Activated T-cell treated with anti-CD3 and anti-CD28 coated beads for 4 hours (primary cell): ENCODE measurements at regions not wholly inside any gene's neighbourhood (a gene's known extent, or its start where the extent isn't known, plus 50 kb on each side); places are given as distances from the start of the nearest gene placed in this dataset.
"Not testable (repeated sequence)": the region's sequence is repeated elsewhere in the genome, so short reads cannot be mapped to it uniquely, and the experiment has no call there.

Experiments used
- DNase-seq: peaks from one replicate; pipeline ENCODE4 v3.0.0-alpha.2; 2020

DNA sequence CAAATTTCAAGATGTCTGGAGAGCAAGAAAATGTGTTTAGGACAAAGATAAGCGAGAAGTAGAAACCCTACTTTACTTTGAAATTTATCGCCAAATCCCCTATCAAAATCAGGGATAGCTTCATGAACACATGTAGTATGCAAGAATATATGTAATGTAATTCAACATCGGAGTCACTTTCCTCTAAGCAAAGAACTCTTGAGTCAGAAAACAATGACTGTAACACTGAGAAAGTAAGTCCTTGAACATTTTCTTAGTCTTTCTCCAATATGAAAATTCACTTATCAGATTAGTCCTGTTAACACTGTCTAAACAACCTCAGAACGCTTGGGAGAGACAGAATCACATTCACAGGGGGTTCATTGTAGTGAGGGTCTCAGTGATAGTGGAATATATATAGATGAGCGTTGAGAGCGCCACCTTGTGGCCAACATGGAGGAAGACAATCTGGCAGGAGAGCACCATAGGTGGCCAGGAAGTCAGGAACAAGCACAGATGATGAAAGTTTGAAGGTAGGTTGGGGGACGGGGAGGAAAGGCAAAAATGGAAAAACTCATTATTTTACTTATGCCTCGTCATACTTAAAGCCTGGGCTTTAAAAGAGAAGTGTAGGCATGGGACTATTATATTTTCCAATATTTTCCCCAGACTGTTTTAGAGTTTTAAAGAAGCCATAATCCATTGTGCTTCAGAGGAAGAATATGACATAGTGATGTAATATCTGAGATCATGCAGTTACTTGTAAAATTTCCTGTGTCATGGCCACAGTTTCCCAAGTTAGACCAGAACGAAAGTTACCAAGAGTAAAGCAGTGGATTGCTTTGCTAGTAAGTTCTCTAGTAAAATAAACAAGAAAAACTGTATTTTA lies 115.5 kb upstream of the GNAI1 start:
- DNase-seq, result peak; percentile 3

DNA sequence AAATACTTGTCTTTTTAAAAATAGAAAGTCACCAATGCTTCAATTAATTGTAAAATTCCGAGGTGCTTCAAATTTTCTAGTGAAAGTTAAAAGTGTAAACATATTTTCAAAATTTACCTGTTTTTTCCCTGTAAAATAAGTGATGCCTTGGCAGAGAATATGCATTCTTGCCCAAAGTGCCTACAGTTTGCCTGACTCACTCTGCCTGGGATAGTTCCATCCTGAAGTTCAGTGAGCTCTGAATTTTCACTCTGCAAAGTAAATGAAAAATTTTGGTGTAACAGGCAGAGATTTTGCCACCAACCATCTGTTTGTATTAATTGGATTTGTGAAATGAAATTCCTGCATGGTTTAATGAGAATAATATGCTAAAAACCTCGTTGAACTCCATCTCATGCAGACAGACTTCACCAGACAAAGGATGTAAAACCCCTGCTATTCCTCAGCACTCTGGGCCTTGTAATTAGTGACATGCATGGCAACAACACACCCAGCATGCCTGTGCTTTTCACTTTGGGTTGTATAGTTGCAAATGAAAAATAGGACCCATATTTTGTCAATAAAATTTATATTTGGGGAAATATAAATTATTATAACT lies 117.4 kb upstream of the GNAI1 start:
- DNase-seq, result no peak

DNA sequence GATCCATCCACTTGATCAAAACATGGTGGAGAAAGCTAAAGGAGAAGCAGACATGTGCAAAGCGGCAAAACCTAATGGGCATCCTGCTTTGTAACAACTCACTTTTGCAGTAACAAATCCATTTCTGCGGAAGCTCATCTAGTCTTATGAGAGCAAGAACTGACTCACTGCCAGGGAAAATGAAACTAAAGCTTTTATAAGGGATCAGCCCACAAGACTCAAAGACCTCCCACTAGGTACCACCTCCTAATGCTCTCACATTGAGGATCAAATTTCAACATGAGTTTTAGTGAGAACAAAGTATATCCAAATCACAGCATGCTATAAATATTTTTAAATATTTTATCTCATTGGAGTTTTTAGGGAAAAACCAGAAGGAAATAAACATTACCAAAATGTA lies 120.1 kb upstream of the GNAI1 start:
- DNase-seq, result no peak

DNA sequence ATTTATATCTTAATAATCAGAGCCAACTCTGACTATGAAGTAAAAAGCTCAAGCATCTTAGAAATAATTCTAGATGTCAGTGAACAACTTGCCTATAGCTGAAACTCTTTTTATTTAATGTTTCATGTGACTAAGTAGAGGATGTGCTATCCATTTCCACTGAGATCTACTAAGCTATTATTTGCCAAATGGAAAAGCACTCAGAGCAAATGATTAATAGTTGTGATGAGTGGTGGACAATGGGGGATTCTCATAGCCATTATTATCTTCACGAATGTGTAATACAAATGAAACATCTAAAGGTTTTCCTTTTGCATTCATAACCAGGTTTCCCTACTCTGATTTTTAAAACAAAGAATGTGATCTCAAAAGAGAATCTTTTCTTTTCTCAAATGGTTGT lies 126.6 kb upstream of the GNAI1 start:
- DNase-seq, result no peak

DNA sequence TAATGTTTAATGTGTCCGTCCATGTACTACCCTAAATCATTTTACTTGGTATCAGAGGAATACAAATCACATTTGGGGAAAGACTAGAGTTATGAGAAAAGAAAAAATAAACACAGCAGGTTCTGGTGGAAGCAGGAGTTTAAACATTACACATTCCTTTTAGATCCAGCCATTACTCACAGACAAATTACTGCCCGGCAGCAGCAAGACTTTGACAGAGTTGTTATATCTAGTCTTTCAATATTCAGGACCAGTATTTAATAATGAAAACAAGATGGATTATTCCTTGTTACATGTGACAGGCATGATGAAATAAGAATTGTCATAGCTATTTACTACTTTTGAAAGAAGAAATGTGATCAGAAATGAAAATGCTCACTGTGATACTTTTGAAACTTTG lies 131.8 kb upstream of the GNAI1 start:
- no peak for DNase-seq

DNA sequence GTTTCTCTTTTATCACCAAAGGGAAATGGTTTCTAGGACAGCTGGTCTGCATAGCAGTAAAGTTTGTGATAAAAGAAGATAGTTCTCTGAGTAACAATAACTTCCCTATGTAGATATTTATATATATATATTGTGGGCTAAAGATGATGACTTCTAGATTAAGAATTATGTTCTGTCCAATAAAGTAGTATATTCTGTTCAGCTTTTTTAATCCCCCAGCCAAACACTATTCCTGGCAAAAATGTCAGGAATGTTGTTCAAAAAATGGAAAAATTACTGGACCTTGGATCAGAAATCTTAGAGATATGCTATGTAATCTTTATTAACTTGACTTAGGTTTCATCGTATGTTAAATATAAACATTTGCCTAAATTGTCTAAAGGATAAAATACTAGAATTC lies 136.3 kb upstream of the GNAI1 start:
- DNase-seq, result no peak

DNA sequence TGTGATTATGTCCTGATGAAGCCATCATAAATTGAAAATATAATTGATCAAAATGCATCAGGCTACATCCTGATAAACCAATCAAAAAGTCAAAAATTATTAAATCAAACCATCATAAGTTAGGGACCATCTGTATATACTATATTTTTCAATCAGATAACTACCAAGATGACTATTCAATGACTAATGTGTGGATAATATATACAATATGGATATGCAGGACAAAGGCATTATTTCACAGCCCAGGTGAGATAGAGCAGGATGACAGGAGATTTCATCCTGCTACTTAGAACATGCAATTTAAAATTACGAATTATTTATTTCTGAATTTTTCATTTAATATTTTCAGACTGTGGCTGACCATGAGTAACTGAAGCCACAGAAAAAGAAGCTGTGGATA lies 137.3 kb upstream of the GNAI1 start:
- no peak for DNase-seq

DNA sequence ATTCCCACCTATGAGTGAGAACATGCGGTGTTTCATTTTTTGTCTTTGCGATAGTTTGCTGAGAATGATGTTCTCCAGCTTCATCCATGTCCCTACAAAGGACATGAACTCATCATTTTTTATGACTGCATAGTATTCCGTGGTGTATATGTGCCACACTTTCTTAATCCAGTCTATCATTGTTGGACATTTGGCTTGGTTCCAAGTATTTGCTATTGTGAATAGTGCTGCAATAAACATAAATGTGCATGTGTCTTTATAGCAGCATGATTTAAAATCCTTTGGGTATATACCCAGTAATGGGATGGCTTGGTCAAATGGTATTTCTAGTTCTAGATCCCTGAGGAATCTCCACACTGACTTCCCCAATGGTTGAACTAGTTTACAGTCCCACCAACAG lies 138.9 kb upstream of the GNAI1 start:
- not testable (repeated sequence) for DNase-seq

DNA sequence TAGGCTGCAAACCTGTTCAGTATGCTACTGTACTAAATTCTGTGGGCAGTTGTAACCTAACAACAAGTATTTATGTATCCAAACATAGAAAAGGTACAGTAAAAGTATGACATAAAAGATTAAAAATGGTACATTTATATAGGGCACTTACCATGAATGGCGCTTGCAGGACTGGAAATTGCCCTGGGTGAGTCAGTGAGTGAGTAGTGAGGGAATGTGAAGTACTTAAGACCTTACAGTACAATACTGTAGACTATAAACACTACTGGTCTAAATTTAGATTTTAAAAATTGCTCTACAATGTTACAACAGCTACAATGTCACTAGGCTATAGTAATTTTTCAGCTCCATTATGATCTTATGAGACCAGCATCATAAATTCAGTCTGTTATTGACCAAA lies 146.0 kb upstream of the GNAI1 start:
- no peak for DNase-seq

DNA sequence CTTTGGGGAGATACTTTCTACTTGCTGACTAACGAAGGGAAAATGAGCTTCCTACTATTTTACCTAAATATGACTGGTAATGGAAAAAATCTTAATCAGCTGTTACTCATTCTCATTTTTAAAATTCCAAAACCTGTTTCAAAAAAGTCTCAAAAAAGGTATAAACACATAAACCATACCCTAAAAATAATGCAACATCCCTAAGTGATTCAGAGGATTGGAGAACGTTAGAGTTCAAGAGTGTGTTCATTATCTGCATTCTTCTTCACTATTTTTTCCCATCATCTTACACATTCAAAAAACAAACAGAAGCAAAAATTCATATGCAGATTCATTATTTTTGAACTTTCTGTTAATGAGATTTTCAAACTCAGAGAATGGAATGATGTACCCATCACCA lies 150.4 kb upstream of the GNAI1 start:
- no peak for DNase-seq

DNA sequence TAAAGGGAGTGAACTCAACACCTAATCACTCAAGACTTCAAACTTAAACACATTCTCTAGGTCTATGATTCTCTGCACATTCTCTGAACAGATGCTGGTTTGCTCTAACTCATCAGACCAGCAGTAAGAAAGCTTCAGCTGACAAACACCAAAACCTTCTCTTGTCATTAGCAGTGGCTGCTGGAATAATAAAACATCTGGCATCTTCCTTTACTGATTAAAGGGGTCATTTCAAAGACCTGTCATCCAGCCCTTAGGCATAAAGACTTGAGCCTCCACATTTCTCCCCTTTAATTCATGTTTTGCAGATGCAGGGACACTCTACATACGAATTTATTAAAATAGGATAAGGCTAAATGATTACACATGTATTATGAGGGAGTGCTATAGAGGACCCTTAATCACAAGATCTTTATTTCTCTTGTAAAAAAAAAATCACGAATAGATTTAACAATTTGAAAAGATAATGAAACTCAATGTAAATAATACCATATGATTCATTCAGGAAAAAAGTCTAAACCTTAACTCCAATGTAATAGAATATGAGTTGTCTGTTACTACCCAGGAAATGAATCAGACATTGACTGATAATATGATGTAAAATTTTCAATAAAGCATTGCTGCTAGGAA lies 152.4 kb upstream of the GNAI1 start:
- DNase-seq, result no peak

DNA sequence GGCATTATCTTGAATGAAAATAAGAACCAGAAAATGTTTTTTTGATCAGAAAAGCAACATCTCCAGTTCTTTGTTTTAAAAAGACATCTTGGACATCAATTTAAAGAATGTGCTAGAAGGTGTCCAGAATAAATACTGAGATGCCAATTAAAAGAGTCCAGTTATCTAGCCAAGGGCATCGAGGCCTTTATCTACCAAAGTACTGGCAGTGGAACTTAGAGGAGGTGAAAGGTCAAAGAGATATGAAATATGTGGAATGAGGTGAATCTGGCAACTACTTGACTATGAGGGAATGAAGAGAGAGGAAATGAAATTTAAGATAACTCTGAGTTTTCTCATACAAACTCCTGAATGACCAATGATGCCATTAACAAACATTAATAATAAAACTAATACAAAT lies 154.3 kb upstream of the GNAI1 start:
- no peak for DNase-seq

DNA sequence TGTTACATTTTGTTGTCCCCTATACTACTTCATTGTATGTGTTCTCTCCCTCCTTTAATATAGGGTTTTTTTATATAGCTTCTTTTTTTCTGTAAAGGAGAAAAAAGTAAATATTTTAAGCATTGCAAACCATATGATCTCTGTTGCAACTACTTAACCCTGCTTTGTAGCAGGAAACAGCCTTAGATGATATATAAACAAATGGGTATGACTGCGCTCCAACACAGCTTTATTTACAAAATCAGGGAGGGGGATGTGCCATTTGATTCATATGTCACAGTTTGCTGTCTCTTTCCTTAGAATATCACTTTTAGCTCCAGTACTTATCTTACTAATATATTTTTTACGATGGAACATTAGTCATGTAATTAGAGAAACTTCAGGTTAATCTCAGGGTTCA lies 155.2 kb upstream of the GNAI1 start:
- DNase-seq, result no peak

DNA sequence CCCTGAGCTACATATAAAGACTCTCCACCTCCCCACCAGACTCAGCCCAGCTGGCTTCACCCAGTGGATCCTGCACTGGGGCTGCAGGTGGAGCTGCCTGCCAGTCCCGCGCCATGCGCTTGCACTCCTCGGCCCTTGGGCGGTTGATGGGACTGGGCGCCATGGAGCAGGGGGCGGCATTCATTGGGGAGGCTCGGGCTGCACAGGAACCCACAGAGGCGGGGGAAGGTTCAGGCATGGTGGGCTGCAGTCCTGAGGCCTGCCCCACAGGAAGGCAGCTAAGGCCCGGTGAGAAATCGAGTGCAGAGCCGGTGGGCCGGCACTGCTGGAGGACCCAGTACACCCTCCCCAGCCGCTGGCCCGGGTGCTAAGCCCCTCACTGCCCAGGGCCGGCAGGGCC lies 157.2 kb upstream of the GNAI1 start:
- DNase-seq, result no peak

DNA sequence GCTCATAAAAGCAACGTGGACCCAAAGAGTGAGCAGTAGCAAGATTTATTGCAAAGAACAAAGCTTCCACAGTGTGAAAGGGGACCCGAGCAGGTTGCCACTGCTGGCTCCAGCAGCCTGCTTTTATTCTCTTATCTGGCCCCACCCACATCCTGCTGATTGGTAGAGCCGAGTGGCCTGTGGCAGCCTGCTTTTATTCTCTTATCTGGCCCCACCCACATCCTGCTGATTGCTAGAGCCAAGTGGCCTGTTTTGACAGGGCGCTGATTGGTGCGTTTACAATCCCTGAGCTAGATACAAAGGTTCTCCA lies 158.0 kb upstream of the GNAI1 start:
- DNase-seq, result not testable (repeated sequence)

DNA sequence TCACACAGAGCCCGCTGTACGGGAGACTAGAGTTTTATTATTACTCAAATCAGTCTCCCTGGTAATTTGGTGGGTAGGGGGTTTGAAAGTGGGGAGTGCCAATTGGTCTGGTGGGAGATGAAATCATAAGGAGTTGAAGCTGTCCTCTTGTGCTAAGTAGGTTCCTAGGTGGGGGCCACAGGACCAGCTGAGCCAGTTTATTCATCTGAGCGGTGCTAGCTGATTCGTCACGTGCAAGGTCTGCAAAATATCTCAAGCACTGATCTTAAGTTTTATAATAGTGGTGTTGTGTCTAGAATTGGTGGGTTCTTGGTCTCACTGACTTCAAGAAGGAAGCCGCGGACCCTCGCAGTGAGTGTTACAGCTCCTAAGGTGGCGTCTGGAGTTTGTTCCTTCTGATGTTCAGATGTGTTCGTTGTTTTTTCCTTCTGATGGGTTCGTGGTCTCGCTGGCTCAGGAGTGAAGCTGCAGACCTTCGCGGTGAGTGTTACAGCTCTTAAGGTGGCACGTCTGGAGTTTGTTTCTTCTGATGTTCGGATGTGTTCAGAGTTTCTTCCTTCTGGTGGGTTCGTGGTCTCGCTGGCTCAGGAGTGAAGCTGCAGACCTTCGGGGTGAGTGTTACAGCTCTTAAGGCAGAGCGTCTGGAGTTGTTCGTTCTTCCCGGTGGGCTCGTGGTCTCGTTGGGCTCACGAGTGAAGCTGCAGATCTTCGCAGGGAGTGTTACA lies 158.5 kb upstream of the GNAI1 start:
- DNase-seq, result not testable (repeated sequence)

DNA sequence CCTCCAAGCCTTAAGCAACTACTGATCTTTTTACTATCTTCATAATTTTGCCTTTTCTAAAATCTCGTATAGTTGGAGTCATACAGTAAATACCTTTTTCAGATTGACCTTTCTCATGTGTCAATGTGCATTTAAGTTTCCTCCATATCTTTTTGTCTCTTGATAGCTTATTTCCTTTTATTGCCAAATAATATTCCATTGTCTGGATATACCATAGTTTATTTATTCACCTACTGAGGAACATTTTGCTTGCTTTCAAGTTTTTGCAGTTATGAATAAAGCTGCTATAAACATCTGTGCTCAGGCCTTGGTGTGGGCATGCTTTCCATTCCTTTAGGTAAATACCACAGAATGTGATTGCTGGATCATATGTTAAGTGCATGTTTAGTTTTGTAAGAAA lies 161.2 kb upstream of the GNAI1 start:
- no peak for DNase-seq

DNA sequence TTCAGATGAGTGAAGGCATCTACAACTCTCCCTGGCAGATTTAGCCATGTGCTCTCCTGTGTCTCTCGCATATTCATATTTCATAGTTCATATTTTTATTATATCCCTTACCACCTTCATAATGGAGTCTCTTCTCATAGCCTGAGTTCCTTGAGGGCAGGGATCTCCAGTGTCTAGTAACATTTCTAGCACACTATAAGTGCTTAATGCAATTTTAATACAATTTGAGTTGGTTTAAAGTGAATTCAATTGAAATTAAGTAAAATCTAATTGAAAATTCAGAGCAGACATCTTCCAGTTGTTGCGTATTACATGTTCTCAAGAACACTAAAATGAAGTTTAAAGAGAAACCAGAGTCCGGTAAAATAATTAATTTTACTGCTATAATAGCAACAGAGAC lies 163.6 kb upstream of the GNAI1 start:
- DNase-seq, result no peak

DNA sequence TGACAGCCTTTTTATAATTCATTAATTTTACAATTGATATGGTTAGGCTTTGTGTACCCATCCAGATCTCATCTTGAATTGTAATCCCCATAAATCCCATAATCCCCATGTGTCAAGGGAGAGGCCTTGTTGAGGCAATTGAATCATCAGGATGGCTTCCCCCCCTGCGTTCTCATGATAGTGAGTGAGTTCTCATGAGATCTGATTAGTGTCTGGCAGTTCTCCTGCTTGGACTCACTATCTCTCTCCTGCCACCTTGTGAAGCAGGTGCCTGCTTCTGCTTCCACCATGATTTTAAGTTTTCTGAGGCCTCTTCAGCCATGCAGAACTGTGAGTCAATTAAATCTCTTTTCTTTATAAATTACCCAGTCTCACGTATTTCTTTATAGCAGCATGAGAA lies 165.7 kb upstream of the GNAI1 start:
- no peak for DNase-seq

DNA sequence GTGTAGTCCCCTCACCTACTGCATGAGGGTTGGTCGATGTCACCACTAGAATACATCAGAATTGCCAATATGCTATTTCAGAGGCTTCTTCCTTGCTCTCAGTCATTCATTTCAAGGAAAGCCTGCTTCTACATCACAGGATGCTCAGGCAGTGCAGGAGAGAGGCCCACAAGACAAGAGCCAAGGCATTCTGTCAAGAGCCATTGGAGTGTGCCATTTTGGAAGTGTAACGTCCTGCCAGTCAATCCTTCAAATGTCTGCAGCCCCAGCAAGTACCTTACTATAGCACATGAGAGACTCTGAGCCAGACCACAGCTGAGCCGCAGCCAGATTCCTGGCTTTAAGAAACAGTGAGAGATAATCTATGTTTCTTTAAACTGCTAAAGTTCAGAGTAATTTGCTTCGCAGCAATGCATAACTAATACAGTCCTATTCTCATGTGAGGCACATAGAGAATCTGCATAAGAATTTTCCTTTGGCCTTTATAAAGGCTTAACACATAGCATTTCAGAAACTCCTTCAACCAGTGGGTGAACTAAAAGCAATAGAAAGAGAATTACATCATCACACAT lies 166.5 kb upstream of the GNAI1 start:
- no peak for DNase-seq

DNA sequence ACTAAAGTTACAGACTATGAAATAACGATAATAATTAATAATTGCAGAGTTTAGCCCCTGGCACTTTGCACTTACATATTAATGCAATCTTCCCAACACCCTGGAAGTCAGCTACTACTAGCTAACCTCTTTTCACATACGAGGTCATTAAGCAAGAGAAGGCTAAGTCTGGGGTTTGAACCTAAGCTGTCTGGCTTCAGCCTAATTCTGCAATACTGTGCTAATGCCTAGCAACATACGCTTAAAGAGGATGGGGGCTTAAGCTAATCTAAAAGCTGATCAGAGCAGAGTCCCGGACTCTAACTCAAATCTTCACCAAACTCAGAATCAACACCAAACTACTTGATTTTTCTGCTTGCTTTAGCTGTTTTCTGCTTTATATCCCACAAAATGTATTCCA lies 168.7 kb upstream of the GNAI1 start:
- no peak for DNase-seq

DNA sequence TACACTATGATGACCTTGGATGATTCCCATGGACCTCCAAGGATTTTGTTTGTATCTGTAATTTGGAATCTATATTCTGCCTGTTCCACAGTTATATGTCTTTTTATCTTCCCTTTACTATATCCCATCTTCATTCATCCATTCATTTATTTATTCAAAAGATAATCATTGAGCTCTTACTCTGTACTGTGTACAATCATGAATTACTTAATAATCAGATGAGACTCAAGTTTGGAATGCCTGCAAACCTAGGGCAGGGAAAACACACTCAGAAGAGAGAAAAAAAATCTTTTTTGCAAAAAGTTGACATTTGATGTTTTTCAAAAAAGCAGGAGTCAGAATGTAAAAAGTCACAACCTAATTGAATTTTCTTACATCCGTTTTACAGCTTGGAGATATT lies 170.2 kb upstream of the GNAI1 start:
- DNase-seq, result no peak

DNA sequence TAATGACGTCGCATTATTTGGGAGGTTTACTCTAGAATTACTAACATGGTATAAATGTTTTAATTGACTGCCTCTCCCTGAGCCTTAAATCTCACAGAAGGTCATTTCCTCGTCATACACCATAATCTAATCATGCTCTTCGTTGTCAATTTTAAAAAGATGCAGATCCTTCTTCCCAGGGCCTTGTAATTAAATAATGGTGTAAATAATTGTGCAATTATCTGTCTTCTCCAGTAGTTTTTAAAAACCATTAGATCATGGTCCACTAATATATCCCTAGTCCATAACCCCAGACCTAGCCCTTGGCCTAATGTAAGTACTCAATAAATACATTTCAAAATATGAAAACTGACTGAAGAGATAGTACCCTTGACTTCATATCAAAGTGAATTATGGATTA lies 181.5 kb upstream of the GNAI1 start:
- no peak for DNase-seq

DNA sequence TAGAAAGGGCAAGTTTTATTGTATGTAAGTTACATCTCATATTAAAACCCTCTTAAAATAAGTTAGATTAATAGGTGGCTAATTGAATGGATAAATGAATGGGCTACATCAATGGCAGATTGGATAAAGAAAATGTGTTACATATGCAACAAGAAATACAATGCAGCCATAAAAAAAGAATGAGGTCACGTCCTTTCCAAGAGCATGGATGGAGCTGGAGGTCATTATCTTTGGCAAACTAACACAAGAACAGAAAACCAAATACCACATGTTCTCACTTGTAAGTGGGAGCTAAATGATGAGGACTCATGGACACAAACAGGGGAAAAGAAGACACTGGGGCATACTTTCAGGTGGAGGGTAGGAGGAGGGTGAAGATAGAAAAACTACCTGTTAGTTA lies 182.2 kb upstream of the GNAI1 start:
- no peak for DNase-seq
